ENCODE measurements at regions not wholly inside any gene's neighbourhood (a gene's known extent, or its start where the extent isn't known, plus 50 kb on each side); places are given as distances from the start of the nearest gene placed in this dataset.
"Not testable (repeated sequence)": the region's sequence is repeated elsewhere in the genome, so short reads cannot be mapped to it uniquely, and the experiment has no call there.

DNA sequence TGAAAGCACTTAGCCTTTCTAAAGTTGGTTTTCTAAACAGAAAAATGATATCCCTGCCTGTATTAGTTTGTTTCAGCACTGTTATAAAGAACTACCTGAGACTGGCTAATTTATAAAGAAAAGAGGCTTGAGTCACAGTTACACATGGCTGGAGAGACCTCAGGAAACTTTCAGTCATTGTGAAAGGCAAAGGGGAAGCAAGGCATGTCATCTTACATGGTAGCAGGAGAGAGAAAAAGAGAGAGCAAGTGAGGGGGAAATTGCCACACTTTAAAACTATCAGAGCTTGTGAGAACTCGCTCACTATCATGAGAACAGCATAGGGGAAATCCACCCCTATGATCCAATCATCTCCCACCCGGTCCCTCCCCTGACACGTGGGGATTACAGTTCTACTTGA lies 64.9 kb downstream of the FAM170A start:
- Histone ChIP-seq H3K79me2 (ENCODE audit: insufficient read depth) (no peaks in the 10 kb centered on the region), H4K20me1 (ENCODE audit: insufficient read depth) (no peaks in the 10 kb centered on the region), H2AFZ (no peak overlapping the region), H3K27ac (no peak overlapping the region), H3K4me3 (no peak overlapping the region), H3K4me1 (ENCODE audit: insufficient read depth) (no peaks in the 10 kb centered on the region), H3K9me3 (ENCODE audit: low read depth) (no peaks in the 10 kb centered on the region), H3K9me2 (ENCODE audit: insufficient read depth) (no peaks in the 10 kb centered on the region), H3K4me2 (ENCODE audit: unreplicated experiment) (no peak overlapping the region), H3F3A (ENCODE audit: insufficient read depth) (no peaks in the 10 kb centered on the region), H3K9ac (no peak overlapping the region), H3K36me3 (ENCODE audit: low read depth) (no peaks in the 10 kb centered on the region), H3K27me3 (replicated peaks; ENCODE audit: insufficient read depth) (no peaks in the 10 kb centered on the region)
- 2 to 8% methylated on average over 3 of the region's 3 CpGs for WGBS, 2 experiments (ENCODE audit: low coverage in 1 of 2, low lambda C conversion rate in 2 of 2, missing lambda C conversion rate in 2 of 2)
- DNase-seq, result no peak
- in situ Hi-C loops (cut with MboI), result no loop called here
- TF ChIP-seq EZH2 (IDR thresholded peaks at IDR 0.05; ENCODE audit: insufficient read depth, poor library complexity, severe bottlenecking), result no peak
- no peak for TF ChIP-seq EZH2phosphoT487 (IDR thresholded peaks at IDR 0.05; ENCODE audit: insufficient read depth, low read depth)

DNA sequence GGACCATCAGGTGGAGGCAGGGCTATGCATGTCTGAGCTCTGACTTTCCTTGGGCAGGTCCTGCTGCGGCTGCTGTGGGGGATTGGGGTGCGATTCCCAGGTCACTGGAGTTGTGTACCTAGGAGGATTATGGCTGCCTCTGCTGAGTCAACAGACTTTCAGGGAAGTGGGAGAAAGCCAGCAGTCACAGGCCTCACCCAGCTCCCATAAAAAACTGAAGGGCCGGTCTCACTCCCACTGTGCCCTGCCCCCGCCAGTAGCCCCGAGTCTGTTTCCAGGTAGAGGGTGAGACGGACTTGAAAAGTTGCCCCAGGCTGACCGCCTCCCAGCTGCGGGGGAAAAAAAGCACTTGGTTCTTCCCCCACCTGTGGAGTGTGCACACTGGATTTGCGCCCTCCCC lies 76.7 kb downstream of the FAM170A start:
- TF ChIP-seq EZH2 (IDR thresholded peaks at IDR 0.05; ENCODE audit: insufficient read depth, poor library complexity, severe bottlenecking), result no peak
- TF ChIP-seq EZH2phosphoT487 (IDR thresholded peaks at IDR 0.05; ENCODE audit: insufficient read depth, low read depth), result no peak
- no peak overlapping the region for H2AFZ ChIP-seq
- DNase-seq, result no peak
- H3K4me2 ChIP-seq (ENCODE audit: unreplicated experiment), result no peak overlapping the region
- H3K79me2 ChIP-seq (ENCODE audit: insufficient read depth), result no peaks in the 10 kb centered on the region
- WGBS, 2 experiments (ENCODE audit: low coverage in 1 of 2, low lambda C conversion rate in 2 of 2, missing lambda C conversion rate in 2 of 2), result 60% methylated on average over 9 of the region's 9 CpGs
- H3F3A ChIP-seq (ENCODE audit: insufficient read depth), result no peaks in the 10 kb centered on the region
- in situ Hi-C loops (cut with MboI), result no loop called here
- no peak overlapping the region for H3K4me3 ChIP-seq
- H3K4me1 ChIP-seq (ENCODE audit: insufficient read depth), result no peaks in the 10 kb centered on the region
- H3K9me3 ChIP-seq (ENCODE audit: low read depth), result no peaks in the 10 kb centered on the region
- H3K36me3 ChIP-seq (ENCODE audit: low read depth), result no peaks in the 10 kb centered on the region
- H3K9ac ChIP-seq, result no peak overlapping the region
- no peaks in the 10 kb centered on the region for H4K20me1 ChIP-seq (ENCODE audit: insufficient read depth)
- H3K27ac ChIP-seq, result no peak overlapping the region
- H3K27me3 ChIP-seq (replicated peaks; ENCODE audit: insufficient read depth), result no peaks in the 10 kb centered on the region
- no peaks in the 10 kb centered on the region for H3K9me2 ChIP-seq (ENCODE audit: insufficient read depth)

- in situ Hi-C loops (cut with MboI), result no loop called here
- TF ChIP-seq EZH2 (IDR thresholded peaks at IDR 0.05; ENCODE audit: insufficient read depth, poor library complexity, severe bottlenecking) (no peak), EZH2phosphoT487 (IDR thresholded peaks at IDR 0.05; ENCODE audit: insufficient read depth, low read depth) (no peak)
- no peaks in the 10 kb centered on the region for H3K36me3 ChIP-seq (ENCODE audit: low read depth)
- H3K79me2 ChIP-seq (ENCODE audit: insufficient read depth), result no peaks in the 10 kb centered on the region
- 17 to 39% methylated on average over 2 of the region's 2 CpGs for WGBS, 2 experiments (ENCODE audit: low coverage in 1 of 2, low lambda C conversion rate in 2 of 2, missing lambda C conversion rate in 2 of 2)
- no peaks in the 10 kb centered on the region for H3K9me2 ChIP-seq (ENCODE audit: insufficient read depth)
- H3K27me3 ChIP-seq (replicated peaks; ENCODE audit: insufficient read depth), result no peaks in the 10 kb centered on the region
- no peak overlapping the region for H3K4me3 ChIP-seq
- no peak for DNase-seq
- no peak overlapping the region for H3K4me2 ChIP-seq (ENCODE audit: unreplicated experiment)
- H4K20me1 ChIP-seq (ENCODE audit: insufficient read depth), result no peaks in the 10 kb centered on the region
- H3K27ac ChIP-seq, result no peak overlapping the region
- no peak overlapping the region for H3K9ac ChIP-seq
- H3K4me1 ChIP-seq (ENCODE audit: insufficient read depth), result no peaks in the 10 kb centered on the region
- no peaks in the 10 kb centered on the region for H3F3A ChIP-seq (ENCODE audit: insufficient read depth)
- no peak overlapping the region for H2AFZ ChIP-seq
- no peaks in the 10 kb centered on the region for H3K9me3 ChIP-seq (ENCODE audit: low read depth)
Measured at GRCh38 chr5:119708076-119708790, 78.9 kb downstream of the FAM170A start.

- no peaks in the 10 kb centered on the region for H3K4me1 ChIP-seq (ENCODE audit: insufficient read depth)
- H3K4me3 ChIP-seq, result no peak overlapping the region
- DNase-seq, result no peak
- 17 to 27% methylated on average over 2 of the region's 2 CpGs for WGBS, 2 experiments (ENCODE audit: low coverage in 1 of 2, low lambda C conversion rate in 2 of 2, missing lambda C conversion rate in 2 of 2)
- H4K20me1 ChIP-seq (ENCODE audit: insufficient read depth), result no peaks in the 10 kb centered on the region
- H3K27ac ChIP-seq, result no peak overlapping the region
- no peaks in the 10 kb centered on the region for H3K27me3 ChIP-seq (replicated peaks; ENCODE audit: insufficient read depth)
- H3K9me3 ChIP-seq (ENCODE audit: low read depth), result no peaks in the 10 kb centered on the region
- no peaks in the 10 kb centered on the region for H3K9me2 ChIP-seq (ENCODE audit: insufficient read depth)
- no peaks in the 10 kb centered on the region for H3F3A ChIP-seq (ENCODE audit: insufficient read depth)
- no peaks in the 10 kb centered on the region for H3K36me3 ChIP-seq (ENCODE audit: low read depth)
- in situ Hi-C loops (cut with MboI), result no loop called here
- H3K9ac ChIP-seq, result no peak overlapping the region
- H3K79me2 ChIP-seq (ENCODE audit: insufficient read depth), result no peaks in the 10 kb centered on the region
- H3K4me2 ChIP-seq (ENCODE audit: unreplicated experiment), result no peak overlapping the region
- no peak overlapping the region for H2AFZ ChIP-seq
- TF ChIP-seq EZH2phosphoT487 (IDR thresholded peaks at IDR 0.05; ENCODE audit: insufficient read depth, low read depth), result no peak
- TF ChIP-seq EZH2 (IDR thresholded peaks at IDR 0.05; ENCODE audit: insufficient read depth, poor library complexity, severe bottlenecking), result no peak
Measured at GRCh38 chr5:119721775-119722174, 92.4 kb downstream of the FAM170A start.

DNA sequence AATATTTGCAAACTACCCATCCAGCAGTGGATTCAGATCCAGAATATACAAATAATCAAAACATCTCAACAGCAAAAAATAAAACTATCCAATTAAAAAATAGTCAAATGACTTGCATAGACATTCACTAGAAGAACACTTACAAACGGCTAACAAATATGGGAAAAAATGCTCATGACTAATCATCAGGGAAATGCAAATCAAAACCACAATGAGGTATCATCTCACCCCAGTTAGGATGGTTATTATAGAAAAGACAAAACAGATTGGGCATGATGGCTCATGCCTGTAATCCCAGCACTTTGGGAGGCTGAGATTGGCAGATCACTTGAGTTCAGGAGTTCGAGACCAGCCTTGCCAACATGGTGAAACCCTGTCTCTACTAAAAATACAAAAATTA lies 95.9 kb downstream of the FAM170A start:
- H2AFZ ChIP-seq; H4K20me1 ChIP-seq (ENCODE audit: insufficient read depth); H3K79me2 ChIP-seq (ENCODE audit: insufficient read depth); H3K4me3 ChIP-seq; in situ Hi-C loops (cut with MboI); H3K4me2 ChIP-seq (ENCODE audit: unreplicated experiment); H3K27ac ChIP-seq; H3K9ac ChIP-seq; H3K9me3 ChIP-seq (ENCODE audit: low read depth); H3K4me1 ChIP-seq (ENCODE audit: insufficient read depth); H3K9me2 ChIP-seq (ENCODE audit: insufficient read depth); H3K27me3 ChIP-seq (replicated peaks; ENCODE audit: insufficient read depth); H3F3A ChIP-seq (ENCODE audit: insufficient read depth); H3K36me3 ChIP-seq (ENCODE audit: low read depth): not testable (repeated sequence)
- 22 to 40% methylated on average over 2 of the region's 2 CpGs for WGBS, 2 experiments (ENCODE audit: low coverage in 1 of 2, low lambda C conversion rate in 2 of 2, missing lambda C conversion rate in 2 of 2)
- peak; percentile 3 for DNase-seq

Measured in GM23248 (cell line).